Bronchial epithelial cell (primary cell): ENCODE measurements at regions not wholly inside any gene's neighbourhood (a gene's known extent, or its start where the extent isn't known, plus 50 kb on each side); places are given as distances from the start of the nearest gene placed in this dataset.
"Not testable (repeated sequence)": the region's sequence is repeated elsewhere in the genome, so short reads cannot be mapped to it uniquely, and the experiment has no call there.

ENCODE experiments used
- DNase-seq: peaks from one replicate; pipeline ENCODE4 v3.0.0-alpha.2; 2010; ENCODE audit warnings: low read depth
- FAIRE-seq: peaks from 2 replicates; lab custom pipeline; 2011; peaks lifted over from hg19 to GRCh38; lab: Jason Lieb, UNC
- H3K27me3 ChIP-seq: 2 replicates; pipeline ENCODE4 v1.5.1; 2011; ENCODE audit warnings: low read length; ENCODE audit not compliant: control insufficient read depth, insufficient read depth
- H3K36me3 ChIP-seq: 2 replicates; pipeline ENCODE4 v1.5.1; 2011; ENCODE audit warnings: low read length; ENCODE audit not compliant: control insufficient read depth, insufficient read depth
- H3K4me3 ChIP-seq: 2 replicates; pipeline ENCODE4 v1.5.1; 2011; ENCODE audit warnings: mild to moderate bottlenecking, low read depth, low read length, control low read depth
- TF ChIP-seq, protein P1 (sequence below): IDR thresholded peaks from 2 replicates; pipeline ENCODE4 v1.5.1; 2011; ENCODE audit warnings: mild to moderate bottlenecking, moderate library complexity, low read length, control low read depth, inconsistent platforms; ENCODE audit not compliant: insufficient read depth, severe bottlenecking

DNA sequence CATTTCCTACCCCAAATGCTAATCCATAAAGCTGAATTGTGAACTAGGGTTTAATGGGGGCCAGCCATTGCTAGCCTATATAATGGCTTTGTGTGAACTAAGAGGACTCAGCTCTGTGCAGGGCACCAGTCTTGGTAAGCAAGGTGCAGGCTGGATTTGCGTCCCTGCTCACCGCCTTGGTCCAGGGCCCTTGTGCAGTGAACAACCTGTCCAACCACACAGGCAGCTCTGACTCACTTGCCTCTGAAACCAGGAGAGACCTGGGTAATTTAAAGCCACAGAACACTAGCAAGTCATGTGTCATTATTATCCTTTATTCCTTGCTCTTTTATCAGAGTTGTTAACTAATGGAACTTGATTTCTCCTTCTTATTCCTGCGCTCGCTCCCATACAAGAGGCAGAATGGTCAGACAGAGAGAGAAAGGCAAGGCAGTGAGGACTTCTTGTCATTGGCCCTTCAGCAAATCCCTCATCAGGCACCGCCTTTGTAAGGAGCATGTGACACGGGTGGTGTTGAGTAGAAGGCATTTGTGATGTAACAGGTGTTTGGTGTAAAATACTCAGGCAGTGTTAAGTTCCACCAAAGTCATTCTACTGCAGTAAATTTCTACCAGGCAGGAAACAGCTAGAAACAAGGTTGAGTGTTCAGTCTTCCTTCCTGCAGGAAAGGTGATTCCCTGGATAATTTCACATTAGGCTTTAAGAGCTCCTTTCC lies 67.3 kb upstream of the OLIG2 start:
- DNase-seq = peak; percentile 22
- no peak for FAIRE-seq
- TF ChIP-seq, protein P1, sequence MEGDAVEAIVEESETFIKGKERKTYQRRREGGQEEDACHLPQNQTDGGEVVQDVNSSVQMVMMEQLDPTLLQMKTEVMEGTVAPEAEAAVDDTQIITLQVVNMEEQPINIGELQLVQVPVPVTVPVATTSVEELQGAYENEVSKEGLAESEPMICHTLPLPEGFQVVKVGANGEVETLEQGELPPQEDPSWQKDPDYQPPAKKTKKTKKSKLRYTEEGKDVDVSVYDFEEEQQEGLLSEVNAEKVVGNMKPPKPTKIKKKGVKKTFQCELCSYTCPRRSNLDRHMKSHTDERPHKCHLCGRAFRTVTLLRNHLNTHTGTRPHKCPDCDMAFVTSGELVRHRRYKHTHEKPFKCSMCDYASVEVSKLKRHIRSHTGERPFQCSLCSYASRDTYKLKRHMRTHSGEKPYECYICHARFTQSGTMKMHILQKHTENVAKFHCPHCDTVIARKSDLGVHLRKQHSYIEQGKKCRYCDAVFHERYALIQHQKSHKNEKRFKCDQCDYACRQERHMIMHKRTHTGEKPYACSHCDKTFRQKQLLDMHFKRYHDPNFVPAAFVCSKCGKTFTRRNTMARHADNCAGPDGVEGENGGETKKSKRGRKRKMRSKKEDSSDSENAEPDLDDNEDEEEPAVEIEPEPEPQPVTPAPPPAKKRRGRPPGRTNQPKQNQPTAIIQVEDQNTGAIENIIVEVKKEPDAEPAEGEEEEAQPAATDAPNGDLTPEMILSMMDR = no peak
- H3K36me3 ChIP-seq = no peaks in the 10 kb centered on the region
- no peak overlapping the region for H3K4me3 ChIP-seq
- peaks cover 3% of the 10 kb centered on the region for H3K27me3 ChIP-seq

DNA sequence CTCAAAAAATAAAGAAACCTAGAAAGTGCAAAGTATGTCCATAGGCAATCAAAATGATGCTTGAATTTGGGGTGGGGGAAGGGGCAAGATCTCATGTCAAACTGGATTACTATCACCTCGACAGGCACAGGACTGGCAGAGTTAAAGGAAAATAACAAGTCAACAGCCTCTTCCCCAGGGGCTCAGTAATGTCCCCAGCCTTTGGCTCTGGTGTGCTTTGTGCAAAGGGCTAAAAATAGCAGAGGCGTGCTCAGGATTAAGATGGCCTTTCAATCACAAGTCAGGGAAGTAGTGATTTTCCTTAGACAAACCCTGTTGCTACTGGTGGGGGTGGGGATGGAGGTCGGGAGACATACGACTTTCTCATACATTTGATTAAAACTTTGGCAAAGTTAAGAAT lies 63.5 kb upstream of the OLIG2 start:
- Histone ChIP-seq H3K4me3 (no peak overlapping the region), H3K36me3 (no peaks in the 10 kb centered on the region), H3K27me3 (no peaks in the 10 kb centered on the region)
- TF ChIP-seq, protein P1 = no peak
- no peak for FAIRE-seq
- no peak for DNase-seq

DNA sequence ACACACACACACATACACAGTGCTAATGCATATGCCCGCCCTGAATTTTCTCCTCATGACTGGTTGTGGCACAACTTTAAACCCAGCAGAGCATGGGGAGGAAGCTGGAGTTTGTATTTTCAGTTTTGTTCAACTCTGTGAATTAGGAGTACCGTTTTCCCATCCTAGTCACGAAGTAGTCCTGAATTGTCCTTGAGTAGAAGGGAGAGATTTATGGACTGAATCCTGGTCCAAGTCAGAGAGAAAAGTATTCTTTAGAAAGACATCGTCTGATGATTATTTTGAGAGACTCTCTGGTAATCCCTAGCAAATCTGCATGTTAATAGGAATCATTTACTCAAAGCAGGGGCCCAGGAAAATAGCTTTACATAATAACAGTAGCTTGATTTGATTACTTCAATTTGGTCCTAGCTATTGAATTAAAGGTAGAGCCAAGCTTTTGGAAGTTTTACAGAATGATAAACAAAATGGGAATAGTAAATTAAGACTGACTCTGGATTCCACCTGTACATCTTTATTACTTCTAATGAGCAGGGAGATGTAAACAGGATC lies 60.5 kb upstream of the OLIG2 start:
- DNase-seq (no peak), FAIRE-seq (no peak)
- H3K36me3 ChIP-seq = no peaks in the 10 kb centered on the region
- H3K27me3 ChIP-seq = no peaks in the 10 kb centered on the region
- TF ChIP-seq, protein P1 = no peak
- H3K4me3 ChIP-seq = no peak overlapping the region

DNA sequence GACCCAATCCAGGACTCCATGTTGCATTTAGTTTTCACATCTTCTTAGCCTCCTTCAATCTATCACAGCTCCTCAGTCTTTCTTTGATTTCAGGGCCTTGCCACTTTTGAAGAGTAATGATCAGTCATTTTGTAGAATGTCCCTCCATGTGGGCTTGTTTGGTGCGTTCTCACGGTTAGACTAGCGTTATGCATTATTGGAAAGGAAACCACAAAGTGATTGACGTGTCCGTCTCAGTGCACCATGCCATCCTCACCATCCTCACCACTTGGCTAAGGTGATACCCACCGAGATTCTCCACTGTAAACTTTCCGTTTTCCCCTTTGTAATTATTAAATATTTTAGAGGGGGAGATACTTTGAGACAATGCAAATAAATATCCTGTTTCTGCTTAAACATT lies 59.6 kb upstream of the OLIG2 start:
- H3K4me3 ChIP-seq = no peak overlapping the region
- no peaks in the 10 kb centered on the region for H3K36me3 ChIP-seq
- TF ChIP-seq, protein P1 = no peak
- DNase-seq (no peak), FAIRE-seq (no peak)
- no peaks in the 10 kb centered on the region for H3K27me3 ChIP-seq

DNA sequence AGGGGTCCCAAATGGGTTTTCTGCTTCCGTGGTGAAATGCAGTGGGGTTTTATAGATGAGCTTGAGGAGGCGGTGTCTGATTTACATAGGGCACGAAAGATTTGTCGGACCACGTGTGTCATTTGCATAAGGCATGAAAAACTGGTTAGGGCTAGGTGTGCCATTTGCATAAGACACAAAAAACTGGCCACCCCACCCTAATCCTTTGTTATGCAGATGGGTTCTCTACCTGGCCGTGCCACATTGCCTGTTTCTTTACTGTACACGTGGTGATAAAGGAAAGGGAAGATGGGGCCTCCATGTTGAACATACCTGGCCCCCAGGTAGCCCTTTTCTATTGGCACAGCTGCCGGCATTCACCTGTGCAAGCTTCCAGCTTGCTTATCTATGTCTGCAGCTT lies 57.6 kb upstream of the OLIG2 start:
- FAIRE-seq, H3K4me3 ChIP-seq, DNase-seq, H3K27me3 ChIP-seq, H3K36me3 ChIP-seq: not testable (repeated sequence)

DNA sequence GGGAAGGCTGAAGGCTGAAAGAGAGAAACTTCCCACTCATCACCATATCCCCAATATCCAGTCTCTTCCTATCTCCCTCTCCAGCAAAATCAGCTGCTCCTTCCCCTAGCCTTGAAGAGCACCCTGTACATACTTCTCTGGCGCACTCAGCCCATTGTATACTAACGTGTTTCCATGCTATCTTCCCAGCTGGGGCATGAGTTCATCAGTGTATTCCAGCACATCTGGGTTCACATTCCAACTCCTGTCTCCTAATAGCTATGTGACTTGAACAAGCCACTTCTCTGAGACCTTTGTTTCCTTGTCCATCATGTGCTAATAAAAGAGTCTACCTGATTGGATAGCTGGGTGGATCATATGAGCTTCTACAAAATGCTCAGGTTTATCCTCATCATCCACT lies 51.1 kb upstream of the OLIG2 start:
- TF ChIP-seq, protein P1 = no peak
- no peak for FAIRE-seq
- peaks cover 2% of the 10 kb centered on the region for H3K27me3 ChIP-seq

More for the DNA sequence above, 51.1 kb upstream of the OLIG2 start:
- no peak for DNase-seq
- Histone ChIP-seq H3K36me3 (no peaks in the 10 kb centered on the region), H3K4me3 (no peak overlapping the region)
